ENCODE measurements at regions not wholly inside any gene's neighbourhood (a gene's known extent, or its start where the extent isn't known, plus 50 kb on each side); places are given as distances from the start of the nearest gene placed in this dataset.

- TF ChIP-seq EZH2 (optimal IDR thresholded peaks at IDR 0.05; ENCODE audit: low read depth, low read length) (no peak), CTCF (IDR thresholded peaks at IDR 0.05; ENCODE audit: low read length) (no peak), EZH2phosphoT487 (IDR thresholded peaks at IDR 0.05; ENCODE audit: low read length) (no peak)
Observed at GRCh38 chr18:67041334-67041733, 437.4 kb upstream of the CDH19 start.
